ENCODE measurements at regions not wholly inside any gene's neighbourhood (a gene's known extent, or its start where the extent isn't known, plus 50 kb on each side); places are given as distances from the start of the nearest gene placed in this dataset.
"Not testable (repeated sequence)": the region's sequence is repeated elsewhere in the genome, so short reads cannot be mapped to it uniquely, and the experiment has no call there.

- no peak overlapping the region for H3K4me3 ChIP-seq (ENCODE audit: insufficient read depth, low read depth, low read length)
- no peaks in the 10 kb centered on the region; the same call in 1 of the 2 replicates for H3K36me3 ChIP-seq (replicated peaks; ENCODE audit: control insufficient read depth, insufficient read depth, low read length)
- H3K27me3 ChIP-seq (ENCODE audit: control insufficient read depth, insufficient read depth, low read length), result no peaks in the 10 kb centered on the region
- no peak for DNase-seq
Observed at GRCh38 chr10:21285742-21286331, 239.6 kb downstream of the SKIDA1 start.

- Histone ChIP-seq H3K27me3 (ENCODE audit: control insufficient read depth, insufficient read depth, low read length) (no peaks in the 10 kb centered on the region), H3K36me3 (replicated peaks; ENCODE audit: control insufficient read depth, insufficient read depth, low read length) (no peaks in the 10 kb centered on the region; the same call in 1 of the 2 replicates), H3K4me3 (ENCODE audit: insufficient read depth, low read depth, low read length) (no peak overlapping the region)
- DNase-seq, result no peak
Observed at GRCh38 chr10:21285207-21285606, 240.3 kb downstream of the SKIDA1 start.

- no peak overlapping the region for H3K4me3 ChIP-seq (ENCODE audit: insufficient read depth, low read depth, low read length)
- H3K36me3 ChIP-seq (replicated peaks; ENCODE audit: control insufficient read depth, insufficient read depth, low read length), result no peaks in the 10 kb centered on the region; the same call in 1 of the 2 replicates
- no peaks in the 10 kb centered on the region for H3K27me3 ChIP-seq (ENCODE audit: control insufficient read depth, insufficient read depth, low read length)
- no peak for DNase-seq
Observed at GRCh38 chr10:21284301-21284700, 241.2 kb downstream of the SKIDA1 start.

DNA sequence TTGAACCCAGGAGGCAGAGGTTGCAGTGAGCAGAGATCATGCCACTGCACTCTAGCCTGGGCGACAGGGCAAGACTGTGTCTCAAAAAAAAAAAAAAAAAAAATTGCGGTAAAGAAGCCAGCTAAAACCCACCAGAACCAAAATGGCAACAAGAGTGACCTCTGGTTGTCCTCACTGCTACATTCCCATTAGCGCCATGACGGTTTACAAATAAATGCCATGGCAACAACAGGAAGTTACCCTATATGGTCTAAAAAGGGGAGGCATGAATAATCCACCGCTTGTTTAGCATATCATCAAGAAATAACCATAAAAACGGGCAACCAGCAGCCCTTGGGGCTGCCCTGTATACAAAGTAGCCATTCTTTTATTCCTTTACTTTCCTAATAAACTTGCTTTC lies 242.4 kb downstream of the SKIDA1 start:
- H3K4me3 ChIP-seq (ENCODE audit: insufficient read depth, low read depth, low read length); H3K36me3 ChIP-seq (replicated peaks; ENCODE audit: control insufficient read depth, insufficient read depth, low read length); H3K27me3 ChIP-seq (ENCODE audit: control insufficient read depth, insufficient read depth, low read length); DNase-seq: not testable (repeated sequence)

DNA sequence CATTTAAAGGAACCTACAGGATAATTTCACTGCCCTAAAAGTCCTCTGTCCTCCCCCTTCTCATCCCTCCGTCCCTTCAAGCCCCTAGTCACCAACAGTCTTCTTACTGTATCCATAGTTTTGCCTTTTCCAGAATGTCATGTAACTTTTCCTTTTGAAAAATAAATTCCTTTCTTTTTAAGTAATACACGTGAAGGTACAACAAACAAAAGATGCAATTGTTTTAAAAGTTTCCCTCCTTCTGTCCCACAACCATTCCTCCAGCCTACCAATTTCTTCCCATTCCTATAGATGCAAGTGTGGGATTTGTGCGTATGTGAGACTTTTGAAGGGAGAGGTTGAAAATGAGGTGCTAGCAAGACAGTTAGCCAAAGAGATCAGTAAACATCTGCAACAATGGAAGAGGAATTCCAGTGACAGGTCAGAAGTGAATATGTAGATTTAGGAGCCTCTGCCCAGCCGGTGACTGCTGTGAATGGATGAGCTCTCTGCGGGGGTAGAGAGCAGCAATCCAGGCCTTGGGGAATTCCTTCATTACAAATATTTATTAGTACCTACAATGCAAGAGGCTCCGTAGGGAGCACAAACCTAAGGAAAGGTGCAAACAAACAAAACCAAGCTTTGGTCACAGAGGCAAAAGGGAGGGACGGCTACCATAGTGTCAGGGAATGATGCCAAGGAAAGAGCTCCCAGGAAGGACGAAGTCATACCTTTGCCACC lies 243.6 kb downstream of the SKIDA1 start:
- Histone ChIP-seq H3K36me3 (replicated peaks; ENCODE audit: control insufficient read depth, insufficient read depth, low read length) (no peaks in the 10 kb centered on the region), H3K27me3 (ENCODE audit: control insufficient read depth, insufficient read depth, low read length) (no peaks in the 10 kb centered on the region), H3K4me3 (ENCODE audit: insufficient read depth, low read depth, low read length) (no peak overlapping the region)
- DNase-seq, result peak; percentile 50

DNA sequence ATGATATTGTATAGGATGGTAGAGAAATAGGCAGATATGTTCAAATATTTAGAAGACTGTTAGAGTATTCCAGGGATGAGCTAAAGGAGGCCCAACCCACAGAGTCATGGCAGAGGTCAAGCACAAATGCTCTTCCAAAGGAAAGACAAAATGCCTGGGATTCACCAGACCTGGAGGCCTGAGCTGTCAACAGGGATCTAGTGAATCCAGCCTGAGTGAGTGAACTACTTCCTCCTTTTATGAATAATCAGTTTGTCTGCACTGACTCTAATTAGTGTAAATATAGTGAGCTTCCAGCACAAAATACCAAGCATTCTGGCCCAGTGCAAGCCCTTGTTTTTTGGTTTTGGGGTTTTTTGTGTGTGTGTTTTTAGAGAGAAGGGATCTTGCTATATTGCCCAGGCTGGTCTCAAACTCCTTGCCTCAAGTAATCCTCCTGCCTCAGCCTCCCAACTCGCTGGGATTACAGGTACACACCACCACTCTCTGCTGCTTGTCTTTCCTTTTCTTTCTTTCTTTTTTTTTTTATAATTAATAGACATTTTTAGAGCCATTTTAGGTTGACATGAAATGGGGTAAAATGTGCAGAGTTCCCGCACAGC lies 244.4 kb downstream of the SKIDA1 start:
- Histone ChIP-seq H3K36me3 (replicated peaks; ENCODE audit: control insufficient read depth, insufficient read depth, low read length) (no peaks in the 10 kb centered on the region), H3K4me3 (ENCODE audit: insufficient read depth, low read depth, low read length) (no peak overlapping the region), H3K27me3 (ENCODE audit: control insufficient read depth, insufficient read depth, low read length) (no peaks in the 10 kb centered on the region)
- no peak for DNase-seq

GRCh38 chr10:21280037-21280436 lies 245.4 kb downstream of the SKIDA1 start:
- no peak overlapping the region for H3K4me3 ChIP-seq (ENCODE audit: insufficient read depth, low read depth, low read length)
- no peak for DNase-seq
- H3K27me3 ChIP-seq (ENCODE audit: control insufficient read depth, insufficient read depth, low read length), result no peaks in the 10 kb centered on the region
- H3K36me3 ChIP-seq (replicated peaks; ENCODE audit: control insufficient read depth, insufficient read depth, low read length), result no peaks in the 10 kb centered on the region

DNA sequence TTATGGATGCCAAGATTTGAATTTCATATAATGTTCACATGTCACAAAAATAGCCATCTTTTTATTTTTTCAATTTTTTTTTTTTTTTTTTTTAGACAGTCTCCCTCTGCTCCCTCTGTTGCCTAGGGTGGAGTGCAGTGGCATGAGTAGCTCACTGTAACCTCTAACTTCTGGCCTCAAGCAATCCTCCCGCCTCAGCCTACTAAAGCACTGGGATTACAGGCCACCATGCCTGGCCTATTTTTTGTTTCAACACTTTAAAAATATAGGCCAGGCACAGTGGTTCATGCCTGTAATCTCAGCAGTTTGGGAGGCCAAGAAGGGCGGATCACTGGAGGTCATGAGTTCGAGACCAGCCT lies 246.3 kb downstream of the SKIDA1 start:
- no peak for DNase-seq
- Histone ChIP-seq H3K4me3 (ENCODE audit: insufficient read depth, low read depth, low read length) (no peak overlapping the region), H3K27me3 (ENCODE audit: control insufficient read depth, insufficient read depth, low read length) (no peaks in the 10 kb centered on the region), H3K36me3 (replicated peaks; ENCODE audit: control insufficient read depth, insufficient read depth, low read length) (no peaks in the 10 kb centered on the region)

DNA sequence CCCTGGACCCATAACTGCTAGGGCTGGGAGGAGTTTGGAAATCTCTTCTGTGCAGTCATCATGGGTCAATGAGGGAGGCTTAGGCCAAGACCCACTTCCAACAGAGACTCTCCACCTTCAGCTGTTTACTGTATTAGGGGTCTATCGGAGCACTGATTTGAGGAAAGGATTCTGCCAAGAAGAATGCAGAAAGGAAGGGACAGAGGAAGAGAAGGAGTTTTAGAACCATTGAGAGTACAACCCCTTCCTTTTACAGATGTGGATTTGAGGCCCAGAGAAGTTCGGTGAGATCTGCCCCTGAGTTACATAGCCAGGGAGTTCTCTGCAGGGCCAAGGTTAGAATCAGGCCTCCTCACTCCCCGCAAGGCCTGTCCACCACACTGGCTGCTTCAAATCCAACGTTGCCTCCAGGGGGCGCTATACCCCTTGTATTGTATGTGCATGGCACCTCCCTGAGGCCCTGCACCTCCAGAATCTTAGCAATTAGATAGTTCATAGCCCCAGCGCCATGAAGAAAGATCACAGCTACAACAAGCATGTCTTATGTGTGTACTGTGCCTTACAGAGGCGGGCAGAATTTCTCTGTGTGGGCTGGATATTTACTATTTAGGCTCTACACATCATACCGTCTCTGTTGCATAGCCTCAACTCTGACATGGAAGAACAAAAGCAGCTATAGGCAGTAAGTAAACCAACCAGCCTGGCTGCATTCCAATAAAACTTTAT lies 246.8 kb downstream of the SKIDA1 start:
- DNase-seq, result peak; percentile 47
- Histone ChIP-seq H3K36me3 (replicated peaks; ENCODE audit: control insufficient read depth, insufficient read depth, low read length) (no peaks in the 10 kb centered on the region), H3K27me3 (ENCODE audit: control insufficient read depth, insufficient read depth, low read length) (no peaks in the 10 kb centered on the region), H3K4me3 (ENCODE audit: insufficient read depth, low read depth, low read length) (no peak overlapping the region)

DNA sequence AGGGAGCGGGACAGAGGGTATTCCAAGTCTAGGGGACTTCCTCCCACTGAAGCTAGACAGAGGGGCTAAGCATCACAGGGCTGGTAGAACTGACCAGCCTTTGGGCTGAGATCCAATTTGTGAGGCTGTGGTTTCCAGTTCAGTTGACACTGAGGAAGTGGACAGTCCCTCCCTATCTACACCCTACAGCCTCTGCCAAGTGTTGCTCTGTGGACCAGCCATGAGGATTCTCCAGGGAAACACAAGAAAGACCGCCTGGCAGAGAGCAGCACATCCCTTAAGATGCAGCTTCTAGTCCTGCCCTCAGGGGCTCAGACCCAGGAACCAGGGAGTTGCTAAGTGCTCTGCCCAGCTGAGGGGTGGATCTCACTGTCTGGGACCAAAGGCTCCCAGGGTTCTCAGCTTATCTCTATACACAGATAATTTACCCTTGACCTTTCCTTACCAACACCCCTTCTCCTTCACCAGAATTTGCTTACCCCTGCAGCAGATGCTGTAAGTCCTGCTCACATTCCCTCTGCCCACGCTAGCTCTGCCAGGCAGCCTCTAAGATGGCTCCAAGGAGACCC lies 252.0 kb downstream of the SKIDA1 start:
- Histone ChIP-seq H3K36me3 (replicated peaks; ENCODE audit: control insufficient read depth, insufficient read depth, low read length) (no peaks in the 10 kb centered on the region), H3K27me3 (ENCODE audit: control insufficient read depth, insufficient read depth, low read length) (no peaks in the 10 kb centered on the region), H3K4me3 (ENCODE audit: insufficient read depth, low read depth, low read length) (no peak overlapping the region)
- no peak for DNase-seq

DNA sequence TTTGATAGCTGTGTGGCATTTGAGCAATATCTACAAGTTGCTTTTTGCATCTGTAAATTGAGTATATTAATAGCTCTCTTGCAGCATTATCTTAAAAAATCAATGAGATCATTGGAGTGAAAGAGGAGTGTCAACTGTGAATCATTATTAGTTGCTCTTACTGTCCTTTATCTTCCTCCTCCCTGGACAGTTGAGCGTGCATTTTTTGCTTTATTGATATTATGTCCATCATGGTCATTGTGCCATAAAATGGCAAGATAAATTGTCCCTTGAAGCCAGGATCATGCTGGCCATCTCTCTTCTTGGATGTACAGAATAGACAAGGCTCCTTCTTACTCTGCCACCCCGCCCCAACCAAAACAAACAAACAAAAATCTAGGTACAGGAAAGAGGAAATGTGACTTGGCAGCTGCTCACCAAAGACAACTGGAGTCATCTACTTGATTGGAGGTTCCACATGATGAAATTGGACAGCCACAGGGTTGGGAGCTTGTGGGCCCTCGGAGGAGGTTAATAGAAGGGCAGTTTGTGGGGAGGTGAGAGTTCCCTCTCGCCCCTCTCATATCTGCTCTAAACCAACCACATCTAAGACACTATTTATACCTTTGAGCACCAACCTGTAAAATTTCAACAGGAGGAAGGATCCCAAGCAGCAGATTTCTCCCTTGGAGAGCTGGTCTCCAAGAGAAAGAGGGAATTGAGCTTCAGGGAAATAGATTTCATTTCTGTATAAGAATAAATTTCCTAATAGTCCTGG lies 252.7 kb downstream of the SKIDA1 start:
- Histone ChIP-seq H3K27me3 (ENCODE audit: control insufficient read depth, insufficient read depth, low read length) (no peaks in the 10 kb centered on the region), H3K4me3 (ENCODE audit: insufficient read depth, low read depth, low read length) (no peak overlapping the region), H3K36me3 (replicated peaks; ENCODE audit: control insufficient read depth, insufficient read depth, low read length) (no peaks in the 10 kb centered on the region)
- DNase-seq, result no peak

DNA sequence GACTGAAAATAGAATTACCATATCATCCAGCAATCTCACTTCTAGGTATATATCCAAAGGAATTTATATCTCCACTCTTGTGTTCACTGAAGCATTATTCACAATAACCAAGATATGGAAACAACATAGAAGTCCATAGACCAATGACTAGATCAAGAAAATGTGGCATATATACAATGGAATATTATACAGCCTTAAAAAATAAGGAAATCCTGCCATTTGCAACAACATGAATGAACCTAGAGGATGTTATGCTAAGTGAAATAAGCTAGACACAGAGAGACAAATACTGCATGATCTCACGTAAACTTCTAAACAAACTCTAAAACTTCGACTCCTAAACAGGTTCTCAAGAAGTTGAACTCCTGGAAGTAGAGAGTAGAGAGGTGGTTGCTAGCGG lies 254.5 kb downstream of the SKIDA1 start:
- H3K4me3 ChIP-seq (ENCODE audit: insufficient read depth, low read depth, low read length), result no peak overlapping the region
- H3K27me3 ChIP-seq (ENCODE audit: control insufficient read depth, insufficient read depth, low read length), result no peaks in the 10 kb centered on the region
- no peaks in the 10 kb centered on the region for H3K36me3 ChIP-seq (replicated peaks; ENCODE audit: control insufficient read depth, insufficient read depth, low read length)
- no peak for DNase-seq

- no peak overlapping the region for H3K4me3 ChIP-seq (ENCODE audit: insufficient read depth, low read depth, low read length)
- no peaks in the 10 kb centered on the region for H3K36me3 ChIP-seq (replicated peaks; ENCODE audit: control insufficient read depth, insufficient read depth, low read length)
- no peak for DNase-seq
- H3K27me3 ChIP-seq (ENCODE audit: control insufficient read depth, insufficient read depth, low read length), result no peaks in the 10 kb centered on the region
Observed at GRCh38 chr10:21269289-21269688, 256.2 kb downstream of the SKIDA1 start.

- Histone ChIP-seq H3K36me3 (replicated peaks; ENCODE audit: control insufficient read depth, insufficient read depth, low read length) (no peaks in the 10 kb centered on the region), H3K27me3 (ENCODE audit: control insufficient read depth, insufficient read depth, low read length) (no peaks in the 10 kb centered on the region), H3K4me3 (ENCODE audit: insufficient read depth, low read depth, low read length) (no peak overlapping the region)
- no peak for DNase-seq
Observed at GRCh38 chr10:21265622-21266021, 259.9 kb downstream of the SKIDA1 start.

Measured in H7 (cell line).